DMS53 treated with DMSO at 0.1 percent for 48 hours (cell line): ENCODE measurements at regions not wholly inside any gene's neighbourhood (a gene's known extent, or its start where the extent isn't known, plus 50 kb on each side); places are given as distances from the start of the nearest gene placed in this dataset.
"Not testable (repeated sequence)": the region's sequence is repeated elsewhere in the genome, so short reads cannot be mapped to it uniquely, and the experiment has no call there.

ENCODE experiments used
- DNase-seq: peaks from one replicate; lab custom pipeline; 2025; ENCODE audit not compliant: unreplicated experiment; lab: John Stamatoyannopoulos, UW

GRCh38 chr5:152607401-152608160 is 202.5 kb upstream of the NMUR2 start:
- no peak for DNase-seq

- no peak for DNase-seq
Measured at GRCh38 chr5:152608458-152608857, 203.4 kb upstream of the NMUR2 start.

GRCh38 chr5:152619756-152620155 is 214.7 kb upstream of the NMUR2 start:
- DNase-seq: no peak

- no peak for DNase-seq
Measured at GRCh38 chr5:152622628-152623027, 217.5 kb upstream of the NMUR2 start.

GRCh38 chr5:152623951-152624350 is 218.9 kb upstream of the NMUR2 start:
- no peak for DNase-seq

- no peak for DNase-seq
Measured at GRCh38 chr5:152625696-152626095, 220.6 kb upstream of the NMUR2 start.

- no peak for DNase-seq
Measured at GRCh38 chr5:152631221-152631620, 226.1 kb upstream of the NMUR2 start.

- no peak for DNase-seq
Measured at GRCh38 chr5:152632360-152632759, 227.3 kb upstream of the NMUR2 start.

- no peak for DNase-seq
Measured at GRCh38 chr5:152634586-152634985, 229.5 kb upstream of the NMUR2 start.

GRCh38 chr5:152638996-152639552 is 234.0 kb upstream of the NMUR2 start:
- no peak for DNase-seq

- DNase-seq: no peak
Measured at GRCh38 chr5:152641970-152642805, 237.1 kb upstream of the NMUR2 start.

- no peak for DNase-seq
Measured at GRCh38 chr5:152642880-152643279, 237.8 kb upstream of the NMUR2 start.

GRCh38 chr5:152644029-152644728 is 239.1 kb upstream of the NMUR2 start:
- no peak for DNase-seq

- no peak for DNase-seq
Measured at GRCh38 chr5:152649609-152650008, 244.5 kb upstream of the NMUR2 start.

- no peak for DNase-seq
Measured at GRCh38 chr5:152650413-152650812, 245.3 kb upstream of the NMUR2 start.

GRCh38 chr5:152659470-152659869 is 254.4 kb upstream of the NMUR2 start:
- not testable (repeated sequence) for DNase-seq

- DNase-seq: peak; percentile 1
Measured at GRCh38 chr5:152673601-152674000, 268.5 kb upstream of the NMUR2 start.

GRCh38 chr5:152674403-152674802 is 269.3 kb upstream of the NMUR2 start:
- no peak for DNase-seq

GRCh38 chr5:152676196-152676595 is 271.1 kb upstream of the NMUR2 start:
- no peak for DNase-seq

- DNase-seq: no peak
Measured at GRCh38 chr5:152683205-152683604, 278.1 kb upstream of the NMUR2 start.

GRCh38 chr5:152686931-152687330 is 281.9 kb upstream of the NMUR2 start:
- no peak for DNase-seq
